ENCODE measurements at regions not wholly inside any gene's neighbourhood (a gene's known extent, or its start where the extent isn't known, plus 50 kb on each side); places are given as distances from the start of the nearest gene placed in this dataset.

DNA sequence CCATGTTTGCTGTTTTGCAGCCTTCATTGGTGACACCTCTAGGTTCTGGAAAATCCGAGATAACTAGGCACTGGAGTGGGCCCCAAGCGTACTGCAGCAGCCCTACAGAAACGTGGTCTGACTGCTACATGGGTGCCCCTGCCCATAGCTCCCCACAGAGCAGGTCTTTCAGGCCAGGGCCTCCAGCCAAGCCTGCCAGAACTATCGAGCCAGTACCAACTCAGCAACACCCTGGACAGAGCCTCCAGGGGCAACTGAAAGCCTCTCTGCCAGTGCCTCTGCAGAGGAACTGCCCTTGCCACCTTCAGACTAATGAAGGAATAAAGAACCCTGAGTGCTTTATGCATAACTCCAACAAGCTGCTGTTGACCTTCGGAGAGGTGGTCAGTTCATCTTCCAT lies 111.1 kb upstream of the PPP3CA start:
- no peak for TF ChIP-seq TAF1 (IDR thresholded peaks at IDR 0.05; ENCODE audit: borderline replicate concordance, low read depth, low read length)
- TF ChIP-seq POLR2AphosphoS5 (IDR thresholded peaks at IDR 0.05; ENCODE audit: low read depth, low read length): no peak
- TF ChIP-seq POLR2A (IDR thresholded peaks at IDR 0.05; ENCODE audit: low read depth, low read length): no peak
- FAIRE-seq (no peak), DNase-seq (ENCODE audit: insufficient read length) (no peak)

DNA sequence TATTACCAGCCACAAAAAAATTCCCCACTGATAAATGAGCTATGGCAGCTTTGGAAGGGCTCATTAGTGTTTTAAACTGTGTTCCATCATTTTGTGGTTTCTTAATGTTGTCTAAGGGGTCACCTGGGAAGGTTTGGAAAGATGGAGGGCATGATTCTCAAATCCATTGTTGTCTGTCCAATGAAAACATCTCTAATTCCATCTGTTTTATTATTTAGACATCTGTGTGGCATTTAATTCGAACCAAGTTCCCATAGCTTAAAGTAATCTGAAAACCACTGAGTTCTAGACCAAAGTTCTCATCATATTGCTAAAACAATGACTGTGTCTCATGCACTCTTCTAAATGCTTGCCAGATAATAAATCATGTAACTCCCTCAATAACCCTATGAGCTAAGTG lies 103.8 kb upstream of the PPP3CA start:
- DNase-seq (ENCODE audit: insufficient read length): no peak
- no peak for TF ChIP-seq POLR2A (IDR thresholded peaks at IDR 0.05; ENCODE audit: low read depth, low read length)
- no peak for TF ChIP-seq POLR2AphosphoS5 (IDR thresholded peaks at IDR 0.05; ENCODE audit: low read depth, low read length)
- TF ChIP-seq TAF1 (IDR thresholded peaks at IDR 0.05; ENCODE audit: borderline replicate concordance, low read depth, low read length): no peak
- FAIRE-seq: no peak

DNA sequence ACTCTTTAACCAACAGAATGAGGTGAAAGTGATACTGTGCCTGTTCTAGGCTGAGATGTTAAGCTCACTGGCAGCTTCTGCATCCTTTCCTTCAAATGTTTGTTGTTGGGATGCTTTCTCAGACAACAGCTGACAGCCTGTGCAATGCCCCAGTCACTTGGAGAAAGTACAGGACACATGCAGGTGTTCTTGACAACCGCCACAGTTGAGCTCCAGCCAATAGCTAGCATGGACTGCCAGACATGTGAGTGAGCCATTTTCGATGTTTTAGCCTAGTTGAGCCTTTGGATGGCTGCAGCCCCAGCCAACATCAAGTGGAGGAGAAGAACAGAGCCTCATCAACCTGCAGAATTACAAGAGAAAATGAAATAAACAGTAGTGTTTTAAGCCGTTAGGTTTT lies 94.1 kb upstream of the PPP3CA start:
- no peak for TF ChIP-seq POLR2A (IDR thresholded peaks at IDR 0.05; ENCODE audit: low read depth, low read length)
- no peak for TF ChIP-seq POLR2AphosphoS5 (IDR thresholded peaks at IDR 0.05; ENCODE audit: low read depth, low read length)
- no peak for TF ChIP-seq TAF1 (IDR thresholded peaks at IDR 0.05; ENCODE audit: borderline replicate concordance, low read depth, low read length)
- DNase-seq (ENCODE audit: insufficient read length) (no peak), FAIRE-seq (no peak)

DNA sequence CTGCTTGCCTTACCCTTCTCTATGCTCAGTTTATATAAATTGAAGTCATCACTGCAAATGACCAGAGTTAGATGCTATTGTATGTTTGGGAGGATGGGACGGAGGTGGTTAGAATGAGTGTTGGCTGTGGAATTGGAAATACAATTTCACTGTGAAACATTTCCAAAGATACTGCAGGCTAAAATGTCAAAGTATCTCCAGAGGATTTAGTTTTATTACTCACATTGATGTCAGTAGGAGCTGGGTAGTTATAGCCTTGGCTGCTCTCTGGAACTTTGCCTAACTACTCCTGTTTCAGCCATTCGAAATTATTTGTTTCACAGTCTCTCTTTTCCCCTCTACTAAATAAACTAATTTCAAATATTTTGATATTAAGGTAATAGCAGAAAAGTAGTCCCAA lies 92.6 kb upstream of the PPP3CA start:
- TF ChIP-seq POLR2A (IDR thresholded peaks at IDR 0.05; ENCODE audit: low read depth, low read length) (no peak), TAF1 (IDR thresholded peaks at IDR 0.05; ENCODE audit: borderline replicate concordance, low read depth, low read length) (no peak), POLR2AphosphoS5 (IDR thresholded peaks at IDR 0.05; ENCODE audit: low read depth, low read length) (no peak)
- DNase-seq (ENCODE audit: insufficient read length): no peak
- FAIRE-seq: no peak

DNA sequence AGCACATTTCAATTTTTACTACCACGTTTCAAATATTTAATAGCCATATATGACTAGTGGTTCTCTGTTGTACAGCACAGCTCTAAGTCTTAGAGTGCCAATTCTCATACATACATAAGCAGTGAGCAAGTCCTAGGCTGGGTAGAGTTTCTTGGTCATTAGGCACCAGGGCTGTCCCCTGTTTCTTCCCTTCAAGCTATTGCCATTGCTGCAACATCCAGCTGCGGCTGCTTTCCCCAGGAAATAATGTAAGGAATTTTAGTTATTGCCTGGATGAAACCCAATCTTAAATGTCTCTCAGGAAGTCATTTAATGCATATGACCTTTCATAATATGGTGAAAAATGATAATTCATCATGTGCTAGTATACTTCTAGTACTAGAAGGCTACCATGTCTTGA lies 74.1 kb upstream of the PPP3CA start:
- TF ChIP-seq POLR2AphosphoS5 (IDR thresholded peaks at IDR 0.05; ENCODE audit: low read depth, low read length): no peak
- TF ChIP-seq TAF1 (IDR thresholded peaks at IDR 0.05; ENCODE audit: borderline replicate concordance, low read depth, low read length): no peak
- no peak for TF ChIP-seq POLR2A (IDR thresholded peaks at IDR 0.05; ENCODE audit: low read depth, low read length)
- FAIRE-seq (peak; percentile 14), DNase-seq (ENCODE audit: insufficient read length) (no peak)

DNA sequence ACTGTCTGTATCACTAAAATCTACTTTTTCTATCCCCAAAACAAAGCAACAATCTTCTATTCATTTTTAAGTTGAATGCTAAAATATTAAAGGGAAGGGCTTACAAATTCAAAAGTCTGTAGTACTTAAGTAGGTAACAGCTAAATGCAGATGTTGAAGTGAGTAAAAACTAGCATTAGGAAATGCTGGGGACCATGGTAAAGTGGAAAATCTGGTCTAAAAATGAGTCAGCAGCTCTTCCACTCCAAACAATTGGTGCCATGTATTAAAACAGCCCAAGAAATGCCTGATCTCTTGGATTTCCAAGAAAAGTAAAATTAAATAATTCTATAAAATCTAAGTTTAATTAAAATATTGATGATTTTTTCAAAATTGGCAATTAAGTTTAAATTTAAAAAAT lies 73.3 kb upstream of the PPP3CA start:
- FAIRE-seq: no peak
- no peak for TF ChIP-seq TAF1 (IDR thresholded peaks at IDR 0.05; ENCODE audit: borderline replicate concordance, low read depth, low read length)
- TF ChIP-seq POLR2AphosphoS5 (IDR thresholded peaks at IDR 0.05; ENCODE audit: low read depth, low read length): no peak
- no peak for TF ChIP-seq POLR2A (IDR thresholded peaks at IDR 0.05; ENCODE audit: low read depth, low read length)
- no peak for DNase-seq (ENCODE audit: insufficient read length)

DNA sequence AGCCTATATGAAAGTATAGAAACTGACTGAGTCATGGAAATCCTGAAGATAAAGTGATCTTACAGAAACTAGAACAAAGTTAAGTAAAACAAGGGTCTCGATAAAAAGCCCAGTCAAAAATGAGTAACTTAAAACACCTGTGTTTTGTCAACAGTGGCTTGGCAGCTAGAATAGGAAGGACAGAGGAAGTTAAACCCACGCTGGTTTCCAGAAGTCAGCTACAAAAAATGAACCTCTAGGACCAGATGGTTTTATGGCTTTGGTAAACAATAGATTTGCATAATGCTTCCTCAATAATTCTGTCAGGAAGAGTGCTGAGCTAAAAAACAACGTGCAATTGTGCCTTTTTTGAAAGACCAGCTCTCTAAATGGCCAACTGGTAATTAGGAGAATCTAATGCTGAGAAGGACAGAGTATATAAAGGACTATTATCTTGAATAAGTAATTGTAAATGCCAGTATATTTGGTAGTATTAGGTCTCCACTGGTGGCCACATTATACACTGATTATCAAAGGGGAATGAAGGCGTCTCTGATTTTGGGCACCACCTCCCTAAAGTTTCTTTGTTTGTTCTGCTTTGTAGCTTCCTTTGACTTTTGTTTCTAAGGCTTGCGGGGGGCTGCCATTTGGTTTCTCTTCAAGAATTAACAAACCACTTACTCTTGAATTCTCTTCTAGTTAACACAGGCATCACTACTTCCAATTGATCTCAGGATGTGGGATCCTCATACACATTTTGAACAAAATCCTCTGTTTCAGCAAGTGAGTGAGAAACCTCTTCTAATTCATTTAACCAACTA lies 72.2 kb upstream of the PPP3CA start:
- TF ChIP-seq POLR2A (IDR thresholded peaks at IDR 0.05; ENCODE audit: low read depth, low read length): no peak
- TF ChIP-seq POLR2AphosphoS5 (IDR thresholded peaks at IDR 0.05; ENCODE audit: low read depth, low read length): no peak
- FAIRE-seq: peak; percentile 85
- no peak for DNase-seq (ENCODE audit: insufficient read length)

DNA sequence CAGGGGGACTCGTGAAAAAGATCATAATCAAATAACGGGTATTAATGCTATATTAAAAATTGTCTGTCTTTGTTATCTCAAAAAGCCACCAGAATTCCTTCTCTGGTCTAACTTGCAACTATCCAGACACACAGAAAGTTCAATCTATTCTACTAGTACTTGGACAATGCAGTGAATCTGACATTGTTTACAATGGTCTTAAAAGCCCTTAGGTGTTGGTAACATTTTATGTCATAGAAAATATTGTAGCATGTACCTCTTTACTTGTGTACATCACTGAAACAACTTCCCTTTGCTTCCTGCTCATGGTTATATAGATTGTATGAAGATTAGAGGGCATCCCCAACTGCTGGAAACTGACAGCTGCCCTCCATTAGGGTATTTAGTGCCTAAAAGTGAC lies 71.1 kb upstream of the PPP3CA start:
- FAIRE-seq (peak; percentile 21), DNase-seq (ENCODE audit: insufficient read length) (no peak)
- TF ChIP-seq TAF1 (IDR thresholded peaks at IDR 0.05; ENCODE audit: borderline replicate concordance, low read depth, low read length) (no peak), POLR2AphosphoS5 (IDR thresholded peaks at IDR 0.05; ENCODE audit: low read depth, low read length) (no peak), POLR2A (IDR thresholded peaks at IDR 0.05; ENCODE audit: low read depth, low read length) (no peak)

DNA sequence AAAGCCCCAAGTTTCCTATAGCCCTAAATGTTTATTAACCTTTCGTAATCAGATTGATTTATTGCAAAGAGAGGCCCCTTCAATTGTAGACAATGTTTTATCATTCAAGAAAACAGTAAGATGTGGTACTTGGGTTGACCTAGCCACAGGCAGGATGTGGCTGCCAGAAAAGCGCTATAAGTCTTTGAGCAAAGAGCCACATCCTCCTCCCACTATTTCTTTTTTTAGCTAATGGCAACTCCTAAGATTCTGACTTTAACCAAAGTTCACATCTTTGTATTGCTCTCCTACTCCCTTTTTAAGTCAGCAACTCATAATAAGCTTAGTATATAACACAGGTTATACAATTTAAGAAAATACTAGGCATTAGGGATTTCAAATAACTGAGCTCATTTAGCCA lies 70.7 kb upstream of the PPP3CA start:
- peak; percentile 58 for FAIRE-seq
- TF ChIP-seq POLR2AphosphoS5 (IDR thresholded peaks at IDR 0.05; ENCODE audit: low read depth, low read length) (no peak), POLR2A (IDR thresholded peaks at IDR 0.05; ENCODE audit: low read depth, low read length) (no peak), TAF1 (IDR thresholded peaks at IDR 0.05; ENCODE audit: borderline replicate concordance, low read depth, low read length) (no peak)
- peak; percentile 13 for DNase-seq (ENCODE audit: insufficient read length)

DNA sequence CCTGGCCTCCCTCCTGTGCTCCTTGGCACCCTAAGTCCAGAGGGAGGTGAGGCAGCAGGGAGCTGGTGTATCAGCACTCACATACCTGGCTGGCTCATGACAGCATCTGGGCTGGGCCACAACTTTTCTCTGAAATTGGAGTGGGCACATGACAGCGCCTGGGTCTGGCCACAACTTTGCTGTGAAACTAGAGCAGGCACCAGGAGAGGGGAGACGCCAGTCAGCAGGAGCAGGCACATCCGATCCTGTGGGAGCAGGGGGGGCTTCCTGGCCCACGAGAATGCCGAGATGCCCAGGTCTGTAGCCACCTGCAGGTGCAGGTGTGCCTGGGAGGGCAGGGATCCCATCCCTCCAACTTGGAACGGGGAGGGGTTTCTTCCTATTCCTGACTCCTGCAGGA lies 69.7 kb upstream of the PPP3CA start:
- no peak for DNase-seq (ENCODE audit: insufficient read length)
- TF ChIP-seq TAF1 (IDR thresholded peaks at IDR 0.05; ENCODE audit: borderline replicate concordance, low read depth, low read length) (no peak), POLR2AphosphoS5 (IDR thresholded peaks at IDR 0.05; ENCODE audit: low read depth, low read length) (no peak), POLR2A (IDR thresholded peaks at IDR 0.05; ENCODE audit: low read depth, low read length) (no peak)
- FAIRE-seq: no peak

DNA sequence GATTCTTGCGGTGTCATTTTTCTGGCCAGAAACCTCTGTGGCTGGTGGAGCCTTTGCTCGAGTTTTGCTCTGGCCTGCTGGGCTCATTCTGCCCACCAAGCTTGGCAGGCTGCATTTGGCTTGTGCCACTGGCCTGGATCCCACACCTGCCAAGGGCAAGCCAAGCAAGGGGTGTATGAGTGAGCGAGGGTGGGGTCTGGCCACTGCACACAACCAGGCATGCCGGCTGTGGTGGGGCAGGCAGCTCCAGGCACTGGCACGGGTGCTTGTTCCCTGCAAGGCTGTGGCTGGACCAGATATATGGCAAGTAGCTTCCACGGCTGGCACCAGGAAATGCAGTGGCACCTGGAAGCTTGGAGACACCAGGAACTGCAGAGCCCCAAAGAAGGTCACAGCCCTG lies 68.6 kb upstream of the PPP3CA start:
- TF ChIP-seq TAF1 (IDR thresholded peaks at IDR 0.05; ENCODE audit: borderline replicate concordance, low read depth, low read length) (no peak), POLR2AphosphoS5 (IDR thresholded peaks at IDR 0.05; ENCODE audit: low read depth, low read length) (no peak)
- FAIRE-seq (no peak), DNase-seq (ENCODE audit: insufficient read length) (no peak)

DNA sequence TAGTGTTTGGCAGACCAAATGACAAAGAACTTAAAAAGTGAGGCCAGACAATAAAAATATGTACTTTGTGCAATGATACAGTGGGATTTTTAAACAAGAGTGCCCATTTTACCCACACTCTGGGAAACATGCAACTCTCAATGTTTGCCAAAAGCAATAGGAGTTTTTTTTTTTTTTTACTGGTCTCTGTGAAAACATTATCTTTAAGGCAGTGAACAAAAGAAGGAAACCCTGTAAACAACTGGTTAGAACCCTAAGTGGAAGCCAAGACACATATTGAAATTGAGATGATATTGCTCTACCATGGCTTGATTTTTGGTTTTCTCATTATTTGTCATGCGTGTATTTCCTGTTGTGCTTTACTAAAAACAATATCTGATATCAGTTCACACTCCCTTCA lies 67.2 kb upstream of the PPP3CA start:
- no peak for DNase-seq (ENCODE audit: insufficient read length)
- TF ChIP-seq POLR2AphosphoS5 (IDR thresholded peaks at IDR 0.05; ENCODE audit: low read depth, low read length) (no peak), TAF1 (IDR thresholded peaks at IDR 0.05; ENCODE audit: borderline replicate concordance, low read depth, low read length) (no peak), POLR2A (IDR thresholded peaks at IDR 0.05; ENCODE audit: low read depth, low read length) (no peak)
- FAIRE-seq: no peak

All from GM12892 (cell line).